SK-N-MC (cell line): ENCODE measurements at regions not wholly inside any gene's neighbourhood (a gene's known extent, or its start where the extent isn't known, plus 50 kb on each side); places are given as distances from the start of the nearest gene placed in this dataset.

Experiments used
- EZH2 ChIP-seq: fragments of 200-600 bp; sonication (generic); IDR thresholded peaks from one replicate; pipeline ENCODE4 v1.6.1; 2017; ENCODE audit warnings: antibody characterized with exemption
- FOXP2 ChIP-seq: optimal IDR thresholded peaks from 2 replicates; pipeline ENCODE3; 2011; ENCODE audit warnings: mild to moderate bottlenecking, moderate library complexity; ENCODE audit not compliant: insufficient read depth; ENCODE audit errors: extremely low read length, control extremely low read depth

GRCh38 chr4:18192901-18193300, 171.3 kb upstream of the LCORL start:
- no peak for TF ChIP-seq FOXP2
- TF ChIP-seq EZH2 = no peak
